Mesothelial cell of epicardium (in vitro differentiated cells): ENCODE measurements at regions not wholly inside any gene's neighbourhood (a gene's known extent, or its start where the extent isn't known, plus 50 kb on each side); places are given as distances from the start of the nearest gene placed in this dataset.

Experiments used
- DNase-seq, 2 experiments: peaks; one replicate each; pipeline ENCODE4 v3.0.0; 2021; ENCODE audit warnings: low spot score in 2 of 2; ENCODE audit not compliant: unreplicated experiment in 2 of 2
- H3K27ac Mint-ChIP-seq: 2 replicates; pipeline ENCODE4 v1.8.0; 2021; ENCODE audit warnings: mixed read lengths
- H3K27me3 Mint-ChIP-seq: 2 replicates; pipeline ENCODE4 v1.8.0; 2021; ENCODE audit warnings: low read depth, mixed read lengths
- H3K36me3 Mint-ChIP-seq: 2 replicates; pipeline ENCODE4 v1.8.0; 2021; ENCODE audit warnings: mixed read lengths
- H3K4me1 Mint-ChIP-seq: 2 replicates; pipeline ENCODE4 v1.8.0; 2021; ENCODE audit warnings: mixed read lengths
- H3K4me3 Mint-ChIP-seq: 2 replicates; pipeline ENCODE4 v1.8.0; 2021; ENCODE audit warnings: mild to moderate bottlenecking, moderate library complexity, mixed read lengths
- H3K9me3 Mint-ChIP-seq: 2 replicates; pipeline ENCODE4 v1.8.0; 2021; ENCODE audit warnings: mixed read lengths
- TF ChIP-seq, protein P1 (sequence below): fragments of 200-600 bp; sonication (generic); IDR thresholded peaks from one replicate; pipeline ENCODE4 v1.5.0; 2021; ENCODE audit warnings: antibody characterized with exemption; ENCODE audit not compliant: unreplicated experiment

GRCh38 chr9:80498001-80498555 is 926.3 kb downstream of the TLE4 start:
- Mint-ChIP-seq H3K9me3 (peaks cover 11% of the 10 kb centered on the region), H3K27ac (no peak overlapping the region), H3K4me3 (no peak overlapping the region), H3K27me3 (no peaks in the 10 kb centered on the region), H3K4me1 (peaks cover 28% of the 10 kb centered on the region), H3K36me3 (peaks cover 1% of the 10 kb centered on the region)
- TF ChIP-seq, protein P1, sequence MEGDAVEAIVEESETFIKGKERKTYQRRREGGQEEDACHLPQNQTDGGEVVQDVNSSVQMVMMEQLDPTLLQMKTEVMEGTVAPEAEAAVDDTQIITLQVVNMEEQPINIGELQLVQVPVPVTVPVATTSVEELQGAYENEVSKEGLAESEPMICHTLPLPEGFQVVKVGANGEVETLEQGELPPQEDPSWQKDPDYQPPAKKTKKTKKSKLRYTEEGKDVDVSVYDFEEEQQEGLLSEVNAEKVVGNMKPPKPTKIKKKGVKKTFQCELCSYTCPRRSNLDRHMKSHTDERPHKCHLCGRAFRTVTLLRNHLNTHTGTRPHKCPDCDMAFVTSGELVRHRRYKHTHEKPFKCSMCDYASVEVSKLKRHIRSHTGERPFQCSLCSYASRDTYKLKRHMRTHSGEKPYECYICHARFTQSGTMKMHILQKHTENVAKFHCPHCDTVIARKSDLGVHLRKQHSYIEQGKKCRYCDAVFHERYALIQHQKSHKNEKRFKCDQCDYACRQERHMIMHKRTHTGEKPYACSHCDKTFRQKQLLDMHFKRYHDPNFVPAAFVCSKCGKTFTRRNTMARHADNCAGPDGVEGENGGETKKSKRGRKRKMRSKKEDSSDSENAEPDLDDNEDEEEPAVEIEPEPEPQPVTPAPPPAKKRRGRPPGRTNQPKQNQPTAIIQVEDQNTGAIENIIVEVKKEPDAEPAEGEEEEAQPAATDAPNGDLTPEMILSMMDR = no peak
- DNase-seq = no peak

- no peak overlapping the region for H3K4me3 Mint-ChIP-seq
- TF ChIP-seq, protein P1 = no peak
- H3K36me3 Mint-ChIP-seq = peaks cover 1% of the 10 kb centered on the region
- H3K9me3 Mint-ChIP-seq = peaks cover 11% of the 10 kb centered on the region
- H3K4me1 Mint-ChIP-seq = peaks cover 24% of the 10 kb centered on the region
- no peak overlapping the region for H3K27ac Mint-ChIP-seq
- H3K27me3 Mint-ChIP-seq = no peaks in the 10 kb centered on the region
- no peak for DNase-seq
Measured at GRCh38 chr9:80496901-80497556, 925.3 kb downstream of the TLE4 start.

DNA sequence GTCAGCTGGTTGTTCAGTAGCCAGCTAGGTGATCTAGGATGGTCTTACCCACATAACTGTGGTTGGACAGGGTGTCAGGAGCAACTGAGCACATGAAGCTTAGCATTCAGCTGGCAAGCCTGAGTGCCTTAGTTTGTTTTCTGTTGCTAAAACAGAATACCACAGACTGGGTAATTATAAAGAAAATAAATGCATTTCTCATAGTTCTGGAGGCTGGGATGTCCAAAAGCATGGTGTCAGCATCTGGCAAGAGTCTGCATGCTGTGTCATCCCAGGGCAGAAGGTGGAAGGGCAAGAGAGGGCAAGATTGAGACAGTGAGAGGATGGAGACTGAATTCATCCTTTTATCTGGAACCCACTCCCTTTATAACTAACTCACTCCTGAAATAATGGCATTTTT is 921.5 kb downstream of the TLE4 start:
- peaks cover 1% of the 10 kb centered on the region for H3K36me3 Mint-ChIP-seq
- no peaks in the 10 kb centered on the region for H3K27me3 Mint-ChIP-seq
- H3K4me1 Mint-ChIP-seq = peaks cover 21% of the 10 kb centered on the region
- peaks cover 11% of the 10 kb centered on the region for H3K9me3 Mint-ChIP-seq
- TF ChIP-seq, protein P1 = no peak
- H3K4me3 Mint-ChIP-seq = no peak overlapping the region
- no peak for DNase-seq
- no peak overlapping the region for H3K27ac Mint-ChIP-seq

GRCh38 chr9:80492221-80492620 is 920.5 kb downstream of the TLE4 start:
- H3K36me3 Mint-ChIP-seq = peaks cover 1% of the 10 kb centered on the region
- H3K27ac Mint-ChIP-seq = no peak overlapping the region
- DNase-seq = no peak
- H3K9me3 Mint-ChIP-seq = peaks cover 11% of the 10 kb centered on the region
- no peaks in the 10 kb centered on the region for H3K27me3 Mint-ChIP-seq
- TF ChIP-seq, protein P1 = no peak
- no peak overlapping the region for H3K4me3 Mint-ChIP-seq
- H3K4me1 Mint-ChIP-seq = peaks cover 16% of the 10 kb centered on the region

DNA sequence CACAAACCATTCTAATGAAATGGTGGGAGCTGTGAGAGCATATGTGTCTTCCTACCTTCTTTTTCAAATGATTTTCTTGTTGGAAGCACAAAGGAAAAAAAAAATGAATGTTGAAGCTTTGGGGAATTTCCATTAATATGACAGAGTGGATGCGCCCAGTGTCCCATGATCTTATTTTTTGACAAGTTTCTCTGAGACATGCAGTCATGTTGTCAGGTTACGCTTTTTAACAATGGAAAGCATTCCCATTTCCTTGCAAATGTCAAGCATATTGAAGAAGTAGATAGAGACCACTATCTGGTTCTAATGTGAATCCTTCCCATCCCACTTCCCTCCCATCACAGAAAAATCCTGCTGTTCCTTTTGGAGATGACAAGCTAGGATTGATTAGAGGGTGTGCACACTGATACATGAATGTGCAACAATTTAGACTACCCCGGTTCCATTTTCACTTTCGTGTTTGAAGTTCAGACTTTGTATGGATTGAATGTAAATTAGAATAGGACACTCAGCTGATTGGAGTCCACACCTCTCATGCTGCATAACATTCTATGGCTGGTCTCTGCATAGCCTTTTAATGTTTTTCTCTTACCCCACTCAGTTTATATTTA is 919.4 kb downstream of the TLE4 start:
- no peak overlapping the region for H3K27ac Mint-ChIP-seq
- no peak overlapping the region for H3K4me3 Mint-ChIP-seq
- peaks cover 1% of the 10 kb centered on the region for H3K36me3 Mint-ChIP-seq
- no peak for DNase-seq
- TF ChIP-seq, protein P1 = no peak
- no peaks in the 10 kb centered on the region for H3K27me3 Mint-ChIP-seq
- peaks cover 12% of the 10 kb centered on the region for H3K4me1 Mint-ChIP-seq
- H3K9me3 Mint-ChIP-seq = peaks cover 11% of the 10 kb centered on the region
